Astrocyte of the spinal cord (primary cell): ENCODE measurements at regions not wholly inside any gene's neighbourhood (a gene's known extent, or its start where the extent isn't known, plus 50 kb on each side); places are given as distances from the start of the nearest gene placed in this dataset.

Experiments used
- DNase-seq: peaks from one replicate; pipeline ENCODE4 v3.0.0; 2011; ENCODE audit warnings: low read depth, low spot score
- H3K4me3 ChIP-seq: 2 replicates; pipeline ENCODE4 v1.5.1; 2011; ENCODE audit warnings: low read depth, mild to moderate bottlenecking, low read length, moderate library complexity
- in situ Hi-C: cut with HindIII; loops from 2 replicates; pipeline ENCODE4 v1.10.0; 2017; ENCODE audit warnings: low sequenced_read_pairs
- TF ChIP-seq, protein P1 (sequence below): IDR thresholded peaks from 2 replicates; pipeline ENCODE4 v1.5.1; 2012; ENCODE audit warnings: low read depth, mild to moderate bottlenecking, low read length, inconsistent platforms

DNA sequence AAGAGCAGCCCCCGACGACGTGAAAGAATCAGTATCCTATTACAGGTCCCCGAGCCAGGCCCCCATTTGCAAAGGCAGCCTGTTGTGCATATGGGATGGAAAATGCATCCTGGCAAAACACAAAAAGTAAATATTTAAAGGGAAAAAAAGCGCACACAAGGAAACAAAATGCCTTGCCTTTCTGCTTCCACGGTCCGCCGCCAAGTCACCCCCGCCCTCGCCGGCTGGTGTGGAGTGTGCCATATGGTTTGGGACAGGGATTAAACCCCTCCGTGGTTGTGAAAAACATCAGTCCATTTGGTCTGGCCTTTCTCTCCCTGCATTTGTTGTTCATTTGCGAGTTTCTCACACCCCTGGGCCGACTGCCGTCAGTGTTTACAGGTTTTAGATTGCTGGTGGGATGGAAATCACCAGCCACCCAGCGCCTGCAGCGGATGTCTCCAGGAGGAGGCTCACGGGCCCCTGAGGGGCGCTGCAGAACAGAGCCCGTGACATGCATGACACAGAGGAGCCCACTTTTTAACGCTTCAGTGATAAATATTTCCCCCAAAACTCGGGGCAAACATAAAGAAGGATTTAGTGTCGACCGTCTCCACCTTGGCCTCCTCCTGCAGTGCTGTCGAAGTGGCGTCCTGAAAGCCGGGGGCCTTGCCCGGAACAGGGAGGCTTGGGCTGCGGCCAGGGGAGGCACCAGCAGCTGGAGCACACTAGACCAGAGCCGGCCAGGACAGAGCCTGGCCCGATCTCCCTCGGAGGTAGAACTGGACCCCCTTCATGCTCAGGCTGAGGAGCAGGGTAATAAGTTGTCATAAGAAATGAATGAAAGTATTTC, 161.5 kb downstream of the HSD17B3 start:
- no peak overlapping the region for H3K4me3 ChIP-seq
- no peak for DNase-seq
- in situ Hi-C loops: no loop called here
- TF ChIP-seq, protein P1, sequence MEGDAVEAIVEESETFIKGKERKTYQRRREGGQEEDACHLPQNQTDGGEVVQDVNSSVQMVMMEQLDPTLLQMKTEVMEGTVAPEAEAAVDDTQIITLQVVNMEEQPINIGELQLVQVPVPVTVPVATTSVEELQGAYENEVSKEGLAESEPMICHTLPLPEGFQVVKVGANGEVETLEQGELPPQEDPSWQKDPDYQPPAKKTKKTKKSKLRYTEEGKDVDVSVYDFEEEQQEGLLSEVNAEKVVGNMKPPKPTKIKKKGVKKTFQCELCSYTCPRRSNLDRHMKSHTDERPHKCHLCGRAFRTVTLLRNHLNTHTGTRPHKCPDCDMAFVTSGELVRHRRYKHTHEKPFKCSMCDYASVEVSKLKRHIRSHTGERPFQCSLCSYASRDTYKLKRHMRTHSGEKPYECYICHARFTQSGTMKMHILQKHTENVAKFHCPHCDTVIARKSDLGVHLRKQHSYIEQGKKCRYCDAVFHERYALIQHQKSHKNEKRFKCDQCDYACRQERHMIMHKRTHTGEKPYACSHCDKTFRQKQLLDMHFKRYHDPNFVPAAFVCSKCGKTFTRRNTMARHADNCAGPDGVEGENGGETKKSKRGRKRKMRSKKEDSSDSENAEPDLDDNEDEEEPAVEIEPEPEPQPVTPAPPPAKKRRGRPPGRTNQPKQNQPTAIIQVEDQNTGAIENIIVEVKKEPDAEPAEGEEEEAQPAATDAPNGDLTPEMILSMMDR: no peak

DNA sequence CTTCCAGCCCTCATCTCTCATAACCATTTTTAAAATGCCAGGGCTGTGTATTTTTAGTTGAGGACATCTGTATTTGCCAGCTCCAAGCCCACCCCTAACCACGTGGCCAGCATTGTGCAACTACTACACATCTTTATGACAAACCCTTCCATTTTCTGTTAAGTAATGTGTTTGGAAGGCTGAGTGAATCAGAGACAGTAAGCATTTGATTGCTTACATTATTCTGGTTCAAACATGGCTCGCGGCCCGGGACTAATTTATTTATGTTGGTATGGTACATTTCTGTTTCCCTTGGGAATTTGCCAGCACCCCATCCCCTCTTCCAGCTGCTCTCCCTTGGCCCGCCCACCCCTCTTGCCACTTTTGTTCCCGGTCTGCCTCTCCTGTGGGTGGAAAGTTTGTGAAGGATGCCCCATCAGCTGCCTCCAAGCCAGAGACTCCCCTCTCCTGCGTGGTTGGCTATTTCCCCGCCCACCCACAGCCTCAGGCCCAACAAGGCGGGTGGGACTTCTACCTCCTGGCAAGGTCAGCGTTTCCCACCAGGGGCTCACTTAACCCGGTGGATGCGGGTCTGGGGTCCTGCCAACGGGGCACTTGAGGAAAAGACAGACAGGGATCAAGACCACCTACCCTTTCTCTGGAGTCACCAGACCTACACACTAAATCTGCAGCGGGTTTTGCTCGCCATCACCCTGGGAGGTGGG, 162.2 kb downstream of the HSD17B3 start:
- TF ChIP-seq, protein P1: no peak
- in situ Hi-C loops: no loop called here
- DNase-seq: peak; percentile 84
- H3K4me3 ChIP-seq: no peak overlapping the region

DNA sequence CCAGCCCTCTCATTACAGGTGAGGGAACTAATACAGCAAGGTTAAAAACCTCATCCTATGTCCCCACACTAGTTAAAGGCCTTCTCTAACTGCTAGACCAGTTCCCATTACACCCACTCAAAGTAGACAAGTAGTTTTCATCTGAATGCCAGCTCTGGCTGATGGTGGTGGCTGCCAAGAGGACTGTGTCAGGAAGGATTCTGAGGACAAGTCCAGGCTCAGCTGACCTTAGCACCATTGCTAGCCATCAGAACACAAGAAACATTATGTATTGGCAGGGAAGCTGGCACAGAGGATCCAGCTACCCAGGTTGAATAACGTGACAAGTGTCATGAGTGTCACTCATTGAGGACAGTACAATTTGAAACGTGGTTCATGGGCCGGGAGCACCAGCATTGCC, 163.4 kb downstream of the HSD17B3 start:
- no peak for DNase-seq
- H3K4me3 ChIP-seq: no peak overlapping the region
- in situ Hi-C loops: no loop called here
- TF ChIP-seq, protein P1: no peak

DNA sequence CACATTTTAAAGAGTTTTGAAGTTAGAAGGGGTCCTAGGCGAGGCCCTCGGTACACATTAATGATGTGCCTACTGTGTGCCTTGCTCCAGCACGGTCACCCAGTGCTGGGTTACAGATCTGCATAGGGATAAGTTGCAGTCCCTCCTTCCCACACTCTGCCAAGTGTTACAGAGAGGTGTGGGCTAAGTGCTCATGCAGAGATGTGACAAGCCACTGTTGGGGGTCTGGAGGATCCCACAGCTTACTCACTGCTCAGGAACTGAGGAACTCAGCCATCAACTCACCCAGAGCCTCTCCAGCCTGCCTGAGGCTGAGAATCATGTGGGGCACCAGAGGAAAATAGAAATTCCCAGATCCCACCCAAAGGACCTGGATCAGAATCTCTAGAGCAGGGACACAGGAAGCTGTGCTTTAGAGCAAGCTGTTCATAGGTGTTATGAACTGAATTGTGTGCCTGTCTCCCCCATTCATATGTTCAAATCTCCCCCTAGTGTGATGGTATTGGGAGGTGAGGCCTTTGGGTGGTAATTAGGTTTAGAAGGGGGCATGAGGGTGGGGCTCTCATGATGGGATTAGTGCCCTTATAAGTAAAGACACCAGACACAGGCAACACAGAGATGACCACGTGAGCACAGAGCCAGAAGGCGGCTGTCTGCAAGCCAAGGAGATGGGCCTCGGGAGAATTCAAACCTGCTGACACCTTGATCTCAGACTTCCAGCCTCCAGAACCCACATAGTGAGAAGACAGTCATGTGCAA, 164.1 kb downstream of the HSD17B3 start:
- peak overlapping the region; percentile 14 for H3K4me3 ChIP-seq
- no peak for DNase-seq
- in situ Hi-C loops: no loop called here
- TF ChIP-seq, protein P1: no peak

DNA sequence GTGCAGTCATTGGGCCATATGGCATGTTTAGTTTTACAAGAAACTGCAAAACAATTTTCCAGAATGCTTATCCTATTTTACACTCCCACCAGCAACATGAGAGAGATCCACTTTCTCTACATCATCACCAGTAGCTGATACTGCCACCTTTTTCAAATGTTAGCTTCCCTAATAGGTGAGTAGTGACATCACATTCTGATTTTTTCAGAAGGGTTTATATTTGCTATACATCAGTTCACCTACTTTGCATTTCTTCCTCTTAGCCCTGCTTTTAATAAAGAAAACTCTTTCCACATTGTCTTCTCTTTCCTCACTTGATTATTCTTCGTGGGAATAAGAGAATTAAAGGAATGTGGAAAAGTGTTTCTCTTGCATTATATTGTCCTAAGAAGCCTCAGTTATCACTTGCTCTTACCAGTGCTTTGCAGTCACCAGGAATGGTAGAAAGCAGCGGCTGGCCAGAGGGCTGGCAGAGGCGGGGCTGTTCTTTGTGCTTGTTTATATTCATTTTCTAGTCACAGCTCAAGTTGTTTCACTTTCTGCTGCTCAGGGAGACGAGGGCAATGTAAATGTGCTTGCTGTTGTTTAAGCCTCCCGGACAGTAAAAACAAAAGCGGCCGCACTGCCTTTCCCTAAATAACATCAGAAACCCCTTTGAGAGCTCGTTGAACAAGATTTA, 164.8 kb downstream of the HSD17B3 start:
- DNase-seq: peak; percentile 84
- in situ Hi-C loops: no loop called here

More for the DNA sequence above, 164.8 kb downstream of the HSD17B3 start:
- TF ChIP-seq, protein P1: no peak
- peak overlapping the region; percentile 14 for H3K4me3 ChIP-seq
